IMR-90 (cell line): ENCODE measurements at regions not wholly inside any gene's neighbourhood (a gene's known extent, or its start where the extent isn't known, plus 50 kb on each side); places are given as distances from the start of the nearest gene placed in this dataset.

Experiments used
- BHLHE40 ChIP-seq: fragments of 150-350 bp; IDR thresholded peaks from 2 replicates; pipeline ENCODE4 v1.6.1; 2016; ENCODE audit warnings: mild to moderate bottlenecking, low read depth, low read length
- CEBPB ChIP-seq: IDR thresholded peaks from 2 replicates; pipeline ENCODE4 v1.6.1; 2012; ENCODE audit warnings: low read depth, low read length, improper control_type of control experiment
- CHD1 ChIP-seq: IDR thresholded peaks from 2 replicates; pipeline ENCODE4 v1.6.1; 2012; ENCODE audit warnings: low read depth, low read length, improper control_type of control experiment
- FOS ChIP-seq: fragments of 150-350 bp; IDR thresholded peaks from 2 replicates; pipeline ENCODE4 v1.6.1; 2016; ENCODE audit warnings: low read depth, low read length
- MXI1 ChIP-seq: IDR thresholded peaks from 2 replicates; pipeline ENCODE4 v1.6.1; 2012; ENCODE audit warnings: low read depth, mild to moderate bottlenecking, low read length, moderate library complexity, borderline replicate concordance
- POLR2A ChIP-seq: IDR thresholded peaks from 2 replicates; pipeline ENCODE4 v1.6.1; 2012; ENCODE audit warnings: mild to moderate bottlenecking, low read depth, low read length
- RFX5 ChIP-seq: IDR thresholded peaks from 2 replicates; pipeline ENCODE4 v1.8.0; 2012; ENCODE audit warnings: low read depth, mild to moderate bottlenecking, low read length, moderate library complexity
- USF2 ChIP-seq: fragments of 150-350 bp; IDR thresholded peaks from 2 replicates; pipeline ENCODE4 v1.6.1; 2017; ENCODE audit warnings: mild to moderate bottlenecking, antibody characterized with exemption, low read length, low read depth
- TF ChIP-seq, protein P1 (sequence below): conservative IDR thresholded peaks from 2 replicates; pipeline ENCODE4 v1.5.1; 2012; ENCODE audit warnings: mild to moderate bottlenecking, low read depth, low read length, improper control_type of control experiment

DNA sequence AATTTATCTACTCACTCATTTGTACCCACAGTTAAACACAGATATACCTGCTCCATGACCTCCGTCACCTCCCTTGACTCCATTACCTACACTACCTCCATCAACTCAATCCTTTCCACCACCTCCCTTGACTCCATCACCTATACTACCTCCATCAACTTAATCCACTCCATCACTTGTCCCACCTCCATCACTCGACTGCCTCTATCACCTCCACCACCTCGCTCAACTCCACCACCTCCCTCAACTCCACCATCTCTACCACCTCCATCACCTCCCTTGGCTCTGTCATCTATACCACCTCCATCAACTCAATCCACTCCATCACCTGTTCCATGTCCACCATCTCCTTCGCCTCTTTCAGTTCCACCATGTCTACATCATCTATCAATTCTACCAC is 51.3 kb upstream of the WNT7A start:
- TF ChIP-seq USF2 = no peak
- no peak for TF ChIP-seq POLR2A
- TF ChIP-seq RFX5 = no peak
- TF ChIP-seq CHD1 = no peak
- TF ChIP-seq MXI1 = no peak
- TF ChIP-seq, protein P1, sequence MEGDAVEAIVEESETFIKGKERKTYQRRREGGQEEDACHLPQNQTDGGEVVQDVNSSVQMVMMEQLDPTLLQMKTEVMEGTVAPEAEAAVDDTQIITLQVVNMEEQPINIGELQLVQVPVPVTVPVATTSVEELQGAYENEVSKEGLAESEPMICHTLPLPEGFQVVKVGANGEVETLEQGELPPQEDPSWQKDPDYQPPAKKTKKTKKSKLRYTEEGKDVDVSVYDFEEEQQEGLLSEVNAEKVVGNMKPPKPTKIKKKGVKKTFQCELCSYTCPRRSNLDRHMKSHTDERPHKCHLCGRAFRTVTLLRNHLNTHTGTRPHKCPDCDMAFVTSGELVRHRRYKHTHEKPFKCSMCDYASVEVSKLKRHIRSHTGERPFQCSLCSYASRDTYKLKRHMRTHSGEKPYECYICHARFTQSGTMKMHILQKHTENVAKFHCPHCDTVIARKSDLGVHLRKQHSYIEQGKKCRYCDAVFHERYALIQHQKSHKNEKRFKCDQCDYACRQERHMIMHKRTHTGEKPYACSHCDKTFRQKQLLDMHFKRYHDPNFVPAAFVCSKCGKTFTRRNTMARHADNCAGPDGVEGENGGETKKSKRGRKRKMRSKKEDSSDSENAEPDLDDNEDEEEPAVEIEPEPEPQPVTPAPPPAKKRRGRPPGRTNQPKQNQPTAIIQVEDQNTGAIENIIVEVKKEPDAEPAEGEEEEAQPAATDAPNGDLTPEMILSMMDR = no peak
- no peak for TF ChIP-seq BHLHE40
- no peak for TF ChIP-seq CEBPB
- no peak for TF ChIP-seq FOS
